ENCODE measurements at regions not wholly inside any gene's neighbourhood (a gene's known extent, or its start where the extent isn't known, plus 50 kb on each side); places are given as distances from the start of the nearest gene placed in this dataset.

DNA sequence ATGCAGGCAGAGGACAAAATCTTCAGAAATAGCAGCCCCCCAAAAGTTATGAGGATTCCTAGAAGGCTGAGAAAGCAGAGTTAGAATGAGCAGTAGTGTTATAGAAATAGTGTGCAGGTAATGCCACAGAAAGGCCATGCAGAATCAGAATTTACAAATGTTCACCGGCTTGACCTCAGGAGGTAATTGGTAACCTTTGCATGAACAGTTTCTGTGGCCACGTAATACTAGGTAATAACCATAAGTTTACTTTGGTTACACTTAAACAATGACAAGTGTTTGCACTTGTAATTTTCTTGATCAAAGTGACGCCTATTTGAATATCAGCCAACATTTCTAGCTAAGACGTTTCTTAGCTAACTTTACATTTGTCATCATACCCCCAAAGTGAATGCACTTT lies 393.6 kb downstream of the GPAT3 start:
- Histone ChIP-seq H3K27ac (ENCODE audit: extremely low read depth, low read depth, low read length) (no peak overlapping the region), H3K4me1 (replicated peaks in 1 of 2; ENCODE audit: control insufficient read depth in 2 of 2, insufficient read depth in 2 of 2, low read length in 2 of 2) (no peaks in the 10 kb centered on the region), H2AFZ (ENCODE audit: low read depth, low read length) (no peak overlapping the region), H3K36me3 (ENCODE audit: control insufficient read depth, insufficient read depth, low read length) (no peaks in the 10 kb centered on the region), H3K9ac (ENCODE audit: insufficient read depth in 1 of 2, low read depth in 2 of 2, low read length in 2 of 2) (no peak overlapping the region), H3K79me2 (ENCODE audit: control insufficient read depth, insufficient read depth, low read length) (no peaks in the 10 kb centered on the region), H3K4me3 (no peak overlapping the region), H3K9me1 (ENCODE audit: control insufficient read depth, insufficient read depth, low read length) (no peaks in the 10 kb centered on the region), H4K20me1 (replicated peaks; ENCODE audit: control insufficient read depth, insufficient read depth, low read length) (no peaks in the 10 kb centered on the region), H3K9me3 (replicated peaks; ENCODE audit: control insufficient read depth, insufficient read depth, low read depth, low read length) (no peaks in the 10 kb centered on the region), H3K4me2 (ENCODE audit: insufficient read depth, low read length) (no peak overlapping the region), H3K27me3 (ENCODE audit: control insufficient read depth in 2 of 2, insufficient read depth in 2 of 2, low read length in 2 of 2) (no peaks in the 10 kb centered on the region)
- intact Hi-C loops (cut with micrococcal nuclease) (no loop called here), in situ Hi-C loops (cut with MboI) (no loop called here)
- ATAC-seq (no peak), DNase-seq (ENCODE audit: extremely low read depth in 1 of 4, low spot score in 3 of 4) (no peak), FAIRE-seq (no peak)
- no TSS peak for BruUV-seq (replicated peaks)
- POLR2A ChIA-PET, result no interaction called here
- CTCF ChIA-PET (ENCODE audit: low intra/inter-chr PET ratio), result no interaction called here
- WGBS (ENCODE audit: insufficient coverage, low coverage, missing lambda C conversion rate), result 1% methylated on average over 4 of the region's 4 CpGs
- TF ChIP-seq ESRRA (IDR thresholded peaks at IDR 0.05; ENCODE audit: borderline replicate concordance, low read depth) (no peak), ZNF140 (CRISPR knock-in tag; IDR thresholded peaks at IDR 0.05) (no peak), MGA (IDR thresholded peaks at IDR 0.05) (no peak)
- TF ChIP-seq, protein P1, sequence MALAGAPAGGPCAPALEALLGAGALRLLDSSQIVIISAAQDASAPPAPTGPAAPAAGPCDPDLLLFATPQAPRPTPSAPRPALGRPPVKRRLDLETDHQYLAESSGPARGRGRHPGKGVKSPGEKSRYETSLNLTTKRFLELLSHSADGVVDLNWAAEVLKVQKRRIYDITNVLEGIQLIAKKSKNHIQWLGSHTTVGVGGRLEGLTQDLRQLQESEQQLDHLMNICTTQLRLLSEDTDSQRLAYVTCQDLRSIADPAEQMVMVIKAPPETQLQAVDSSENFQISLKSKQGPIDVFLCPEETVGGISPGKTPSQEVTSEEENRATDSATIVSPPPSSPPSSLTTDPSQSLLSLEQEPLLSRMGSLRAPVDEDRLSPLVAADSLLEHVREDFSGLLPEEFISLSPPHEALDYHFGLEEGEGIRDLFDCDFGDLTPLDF (CRISPR knock-in tag; IDR thresholded peaks at IDR 0.05), result no peak
- TF ChIP-seq, protein P2, sequence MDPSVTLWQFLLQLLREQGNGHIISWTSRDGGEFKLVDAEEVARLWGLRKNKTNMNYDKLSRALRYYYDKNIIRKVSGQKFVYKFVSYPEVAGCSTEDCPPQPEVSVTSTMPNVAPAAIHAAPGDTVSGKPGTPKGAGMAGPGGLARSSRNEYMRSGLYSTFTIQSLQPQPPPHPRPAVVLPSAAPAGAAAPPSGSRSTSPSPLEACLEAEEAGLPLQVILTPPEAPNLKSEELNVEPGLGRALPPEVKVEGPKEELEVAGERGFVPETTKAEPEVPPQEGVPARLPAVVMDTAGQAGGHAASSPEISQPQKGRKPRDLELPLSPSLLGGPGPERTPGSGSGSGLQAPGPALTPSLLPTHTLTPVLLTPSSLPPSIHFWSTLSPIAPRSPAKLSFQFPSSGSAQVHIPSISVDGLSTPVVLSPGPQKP (CRISPR knock-in tag; IDR thresholded peaks at IDR 0.05), result no peak
- TF ChIP-seq, protein P3, sequence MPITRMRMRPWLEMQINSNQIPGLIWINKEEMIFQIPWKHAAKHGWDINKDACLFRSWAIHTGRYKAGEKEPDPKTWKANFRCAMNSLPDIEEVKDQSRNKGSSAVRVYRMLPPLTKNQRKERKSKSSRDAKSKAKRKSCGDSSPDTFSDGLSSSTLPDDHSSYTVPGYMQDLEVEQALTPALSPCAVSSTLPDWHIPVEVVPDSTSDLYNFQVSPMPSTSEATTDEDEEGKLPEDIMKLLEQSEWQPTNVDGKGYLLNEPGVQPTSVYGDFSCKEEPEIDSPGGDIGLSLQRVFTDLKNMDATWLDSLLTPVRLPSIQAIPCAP (CRISPR knock-in tag; IDR thresholded peaks at IDR 0.05; ENCODE audit: borderline replicate concordance), result no peak

Data from K562 (cell line).